Mesendoderm (in vitro differentiated cells): ENCODE measurements at regions not wholly inside any gene's neighbourhood (a gene's known extent, or its start where the extent isn't known, plus 50 kb on each side); places are given as distances from the start of the nearest gene placed in this dataset.

Source experiments
- DNase-seq: peaks from one replicate; pipeline ENCODE4 v3.0.0; 2013
- H2AK5ac ChIP-seq: 2 replicates; pipeline ENCODE4 v1.6.1; 2013; ENCODE audit warnings: low read length, inconsistent platforms
- H2BK120ac ChIP-seq: 2 replicates; pipeline ENCODE4 v1.6.1; 2013; ENCODE audit warnings: low read depth, mild to moderate bottlenecking, low read length, moderate library complexity, mixed read lengths
- H2BK15ac ChIP-seq: replicated peaks from 2 replicates; pipeline ENCODE4 v1.6.1; 2013; ENCODE audit warnings: low read depth, mild to moderate bottlenecking, moderate library complexity
- H2BK5ac ChIP-seq: 2 replicates; pipeline ENCODE4 v1.6.1; 2013; ENCODE audit warnings: low read length, inconsistent platforms
- H3K18ac ChIP-seq: 2 replicates; pipeline ENCODE4 v1.6.1; 2013; ENCODE audit warnings: mild to moderate bottlenecking, low read length, mixed read lengths
- H3K23ac ChIP-seq: one replicate; pipeline ENCODE4 v1.6.1; 2013; ENCODE audit warnings: low read length
- H3K27ac ChIP-seq: 2 replicates; pipeline ENCODE4 v1.5.1; 2013; ENCODE audit warnings: low read depth, mild to moderate bottlenecking, inconsistent platforms, low read length, moderate library complexity
- H3K27me3 ChIP-seq: 2 replicates; pipeline ENCODE4 v1.6.1; 2013; ENCODE audit warnings: low read length, control low read depth, mild to moderate bottlenecking, inconsistent platforms; ENCODE audit not compliant: insufficient read depth, poor library complexity
- H3K36me3 ChIP-seq: 2 replicates; pipeline ENCODE4 v1.6.1; 2013; ENCODE audit warnings: low read length, inconsistent platforms; ENCODE audit not compliant: control insufficient read depth, insufficient read depth
- H3K4ac ChIP-seq: one replicate; pipeline ENCODE4 v1.6.1; 2013; ENCODE audit warnings: low read depth, mild to moderate bottlenecking, low read length, moderate library complexity
- H3K4me1 ChIP-seq: 2 replicates; pipeline ENCODE4 v1.6.1; 2013; ENCODE audit warnings: low read depth, low read length, inconsistent platforms; ENCODE audit not compliant: control insufficient read depth
- H3K4me2 ChIP-seq: 2 replicates; pipeline ENCODE4 v1.6.1; 2013; ENCODE audit warnings: low read length
- H3K4me3 ChIP-seq: 2 replicates; pipeline ENCODE4 v1.5.1; 2013; ENCODE audit warnings: mild to moderate bottlenecking, low read length
- H3K56ac ChIP-seq: one replicate; pipeline ENCODE4 v1.6.1; 2013; ENCODE audit warnings: low read length
- H3K79me1 ChIP-seq: 2 replicates; pipeline ENCODE4 v1.6.1; 2013; ENCODE audit warnings: low read length, inconsistent platforms
- H3K79me2 ChIP-seq: 2 replicates; pipeline ENCODE4 v1.6.1; 2013; ENCODE audit warnings: mild to moderate bottlenecking, low read length; ENCODE audit not compliant: control insufficient read depth, insufficient read depth
- H3K9ac ChIP-seq: 2 replicates; pipeline ENCODE4 v1.6.1; 2013; ENCODE audit warnings: low read length, inconsistent platforms
- H4K5ac ChIP-seq: one replicate; pipeline ENCODE4 v1.6.1; 2013; ENCODE audit warnings: low read length
- H4K8ac ChIP-seq: one replicate; pipeline ENCODE4 v1.6.1; 2013; ENCODE audit warnings: low read depth, mild to moderate bottlenecking, control low read depth, low read length, moderate library complexity
- WGBS: extraction: QIAGEN DNeasy Blood & Tissue Kit; methylation state at CpG from one replicate; pipeline ENCODE4 v1.1.7; 2013; ENCODE audit warnings: low lambda C conversion rate, missing lambda C conversion rate; ENCODE audit not compliant: insufficient coverage; ENCODE audit errors: extremely low coverage; 5-methylcytosine and 5-hydroxymethylcytosine counted together

DNA sequence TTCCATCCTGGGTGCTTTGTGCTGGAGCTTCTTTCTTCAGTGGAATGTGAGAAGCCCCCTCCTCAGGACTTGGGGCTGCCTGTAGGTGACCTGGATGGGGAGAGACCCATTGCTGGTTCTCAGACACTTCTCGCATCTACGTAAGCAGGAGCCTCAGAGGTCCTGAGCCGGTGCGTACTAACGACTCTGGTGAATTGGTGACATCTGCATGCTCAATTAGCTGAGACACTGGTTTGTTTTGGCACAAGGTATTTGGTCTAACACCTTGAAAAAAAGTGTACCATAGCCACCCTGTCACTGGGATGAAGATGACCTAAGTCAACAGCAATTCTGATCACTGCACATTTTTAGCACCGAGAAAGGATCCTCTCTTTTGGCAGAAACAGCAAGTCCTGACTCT, 57.7 kb downstream of the LRRC30 start:
- no peaks in the 10 kb centered on the region for H3K27me3 ChIP-seq
- no peak overlapping the region for H3K4me3 ChIP-seq
- H3K36me3 ChIP-seq = no peaks in the 10 kb centered on the region
- no peaks in the 10 kb centered on the region for H3K79me1 ChIP-seq
- no peak overlapping the region for H3K9ac ChIP-seq
- no peak overlapping the region for H2BK15ac ChIP-seq
- no peak overlapping the region for H3K4ac ChIP-seq
- no peak overlapping the region for H3K4me2 ChIP-seq
- no peak for DNase-seq
- no peaks in the 10 kb centered on the region for H3K79me2 ChIP-seq
- H2AK5ac ChIP-seq = no peak overlapping the region
- no peak overlapping the region for H2BK5ac ChIP-seq
- no peak overlapping the region for H4K8ac ChIP-seq
- H3K56ac ChIP-seq = no peak overlapping the region
- no peaks in the 10 kb centered on the region for H3K4me1 ChIP-seq
- no peak overlapping the region for H3K23ac ChIP-seq
- no peak overlapping the region for H3K18ac ChIP-seq
- no peak overlapping the region for H3K27ac ChIP-seq
- H4K5ac ChIP-seq = no peak overlapping the region
- no peak overlapping the region for H2BK120ac ChIP-seq
- WGBS = no CpG with 5 or more reads among the region's 6 CpGs

- H3K36me3 ChIP-seq = no peaks in the 10 kb centered on the region
- H3K4me3 ChIP-seq = no peak overlapping the region
- no peak overlapping the region for H3K4ac ChIP-seq
- no CpG with 5 or more reads among the region's 3 CpGs for WGBS
- no peaks in the 10 kb centered on the region for H3K79me2 ChIP-seq
- no peaks in the 10 kb centered on the region for H3K79me1 ChIP-seq
- no peak overlapping the region for H3K27ac ChIP-seq
- no peak overlapping the region for H4K5ac ChIP-seq
- DNase-seq = no peak
- H4K8ac ChIP-seq = no peak overlapping the region
- H2AK5ac ChIP-seq = no peak overlapping the region
- no peaks in the 10 kb centered on the region for H3K4me1 ChIP-seq
- H3K23ac ChIP-seq = no peak overlapping the region
- no peak overlapping the region for H3K4me2 ChIP-seq
- H3K9ac ChIP-seq = no peak overlapping the region
- no peak overlapping the region for H2BK15ac ChIP-seq
- H2BK5ac ChIP-seq = no peak overlapping the region
- no peak overlapping the region for H2BK120ac ChIP-seq
- H3K27me3 ChIP-seq = no peaks in the 10 kb centered on the region
- H3K56ac ChIP-seq = no peak overlapping the region
- no peak overlapping the region for H3K18ac ChIP-seq
Observed at GRCh38 chr18:7290077-7290476, 59.2 kb downstream of the LRRC30 start.

- Histone ChIP-seq H3K4me2 (no peak overlapping the region), H2AK5ac (no peak overlapping the region)
- no CpG with 5 or more reads among the region's 3 CpGs for WGBS
Observed at GRCh38 chr18:7291046-7291445, 60.2 kb downstream of the LRRC30 start.

GRCh38 chr18:7298149-7298548, 67.3 kb downstream of the LRRC30 start:
- Histone ChIP-seq H3K27me3 (no peaks in the 10 kb centered on the region), H3K4ac (no peak overlapping the region), H3K4me2 (no peak overlapping the region), H4K5ac (no peak overlapping the region), H3K27ac (no peak overlapping the region), H3K18ac (no peak overlapping the region), H2AK5ac (no peak overlapping the region), H4K8ac (no peak overlapping the region), H2BK5ac (no peak overlapping the region), H3K9ac (no peak overlapping the region), H3K79me1 (no peaks in the 10 kb centered on the region), H3K36me3 (no peaks in the 10 kb centered on the region), H3K4me1 (no peaks in the 10 kb centered on the region), H3K56ac (no peak overlapping the region), H3K23ac (no peak overlapping the region), H2BK120ac (no peak overlapping the region), H3K4me3 (no peak overlapping the region), H2BK15ac (no peak overlapping the region), H3K79me2 (no peaks in the 10 kb centered on the region)
- no peak for DNase-seq

More at GRCh38 chr18:7291046-7291445, 60.2 kb downstream of the LRRC30 start:
- no peak overlapping the region for H3K27ac ChIP-seq
- no peak overlapping the region for H4K8ac ChIP-seq
- H2BK5ac ChIP-seq = no peak overlapping the region
- H3K36me3 ChIP-seq = no peaks in the 10 kb centered on the region
- H3K27me3 ChIP-seq = no peaks in the 10 kb centered on the region
- H3K9ac ChIP-seq = no peak overlapping the region
- H2BK120ac ChIP-seq = no peak overlapping the region
- no peak overlapping the region for H4K5ac ChIP-seq
- H3K79me2 ChIP-seq = no peaks in the 10 kb centered on the region
- H3K4ac ChIP-seq = no peak overlapping the region
- DNase-seq = no peak
- no peak overlapping the region for H2BK15ac ChIP-seq
- H3K4me3 ChIP-seq = no peak overlapping the region
- no peak overlapping the region for H3K56ac ChIP-seq
- no peak overlapping the region for H3K18ac ChIP-seq
- H3K4me1 ChIP-seq = no peaks in the 10 kb centered on the region
- no peaks in the 10 kb centered on the region for H3K79me1 ChIP-seq
- no peak overlapping the region for H3K23ac ChIP-seq

DNA sequence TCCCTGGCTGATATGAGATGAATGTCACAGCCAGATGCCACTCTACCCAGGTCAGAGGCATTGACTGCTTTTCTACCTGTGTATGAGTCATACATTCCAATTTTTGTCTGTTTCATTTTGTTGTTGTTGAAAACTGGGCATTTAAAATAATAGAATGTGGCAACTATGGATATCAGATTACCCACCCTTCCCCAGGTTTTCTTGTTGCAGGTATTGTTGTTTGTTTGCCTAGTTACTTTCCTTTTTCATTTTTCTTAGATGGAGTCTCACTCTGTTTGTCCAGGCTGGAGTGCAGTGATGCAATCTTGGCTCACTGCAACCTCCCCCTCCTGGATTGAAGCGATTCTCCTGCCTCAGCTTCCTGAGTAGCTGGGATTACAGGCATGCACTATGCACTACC, 70.2 kb downstream of the LRRC30 start:
- H4K8ac ChIP-seq = no peak overlapping the region
- H3K4me3 ChIP-seq = no peak overlapping the region
- no peak overlapping the region for H2BK5ac ChIP-seq
- no CpG with 5 or more reads among the region's 1 CpG for WGBS
- no peaks in the 10 kb centered on the region for H3K27me3 ChIP-seq
- H3K23ac ChIP-seq = no peak overlapping the region
- H2AK5ac ChIP-seq = no peak overlapping the region
- no peak overlapping the region for H2BK15ac ChIP-seq
- no peak overlapping the region for H2BK120ac ChIP-seq
- DNase-seq = no peak
- H3K79me1 ChIP-seq = no peaks in the 10 kb centered on the region
- H3K27ac ChIP-seq = no peak overlapping the region
- H3K36me3 ChIP-seq = no peaks in the 10 kb centered on the region
- no peaks in the 10 kb centered on the region for H3K4me1 ChIP-seq
- H3K18ac ChIP-seq = no peak overlapping the region
- no peak overlapping the region for H3K4me2 ChIP-seq
- no peak overlapping the region for H4K5ac ChIP-seq
- H3K79me2 ChIP-seq = no peaks in the 10 kb centered on the region
- no peak overlapping the region for H3K9ac ChIP-seq
- no peak overlapping the region for H3K4ac ChIP-seq
- H3K56ac ChIP-seq = no peak overlapping the region

DNA sequence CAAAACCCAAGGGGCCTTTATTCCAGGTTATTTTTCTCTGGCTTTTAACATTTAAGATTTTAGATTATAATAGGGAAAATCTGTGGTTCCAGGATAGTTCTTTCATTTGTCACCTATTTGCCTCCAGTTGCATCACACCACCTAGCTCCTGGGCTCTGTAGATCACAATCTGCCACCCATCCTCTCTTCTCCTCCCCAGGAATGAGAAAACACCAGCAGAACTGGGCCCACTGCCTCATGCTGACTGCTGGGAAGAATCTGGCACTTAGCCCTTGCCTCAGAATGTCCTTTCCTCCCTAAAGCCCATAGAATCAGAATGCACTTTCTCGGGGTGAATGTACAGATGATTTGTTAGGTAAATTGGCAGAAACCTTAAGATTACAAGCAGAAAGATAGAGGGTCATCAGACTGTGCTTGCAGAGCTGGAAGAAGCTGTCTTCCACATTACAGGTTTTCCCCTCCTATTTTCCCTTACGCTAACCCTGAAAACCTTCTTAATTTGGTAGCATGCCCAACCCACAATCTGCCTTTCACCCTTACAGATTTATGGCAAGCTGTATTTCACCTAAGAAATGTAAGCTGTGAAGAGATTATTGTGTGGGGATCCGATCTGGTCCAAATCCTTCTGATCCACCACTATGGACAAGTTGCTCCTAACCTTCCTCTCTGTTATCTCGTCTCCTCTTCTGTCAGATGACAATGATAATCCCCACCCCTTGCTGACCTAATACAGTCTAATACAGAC, 72.6 kb downstream of the LRRC30 start:
- no peak overlapping the region for H2BK15ac ChIP-seq
- H2AK5ac ChIP-seq = no peak overlapping the region
- H3K79me2 ChIP-seq = no peaks in the 10 kb centered on the region
- H3K27me3 ChIP-seq = no peaks in the 10 kb centered on the region
- no peak overlapping the region for H4K5ac ChIP-seq
- DNase-seq = peak; percentile 49
- H3K4me1 ChIP-seq = no peaks in the 10 kb centered on the region
- no peak overlapping the region for H3K9ac ChIP-seq
- WGBS = no CpG with 5 or more reads among the region's 4 CpGs
- H3K23ac ChIP-seq = no peak overlapping the region
- no peak overlapping the region for H3K56ac ChIP-seq
- no peak overlapping the region for H2BK120ac ChIP-seq
- H3K4ac ChIP-seq = no peak overlapping the region
- no peak overlapping the region for H2BK5ac ChIP-seq
- no peak overlapping the region for H3K4me2 ChIP-seq
- no peaks in the 10 kb centered on the region for H3K36me3 ChIP-seq
- no peak overlapping the region for H4K8ac ChIP-seq
- H3K27ac ChIP-seq = no peak overlapping the region
- no peak overlapping the region for H3K18ac ChIP-seq
- H3K79me1 ChIP-seq = no peaks in the 10 kb centered on the region
- H3K4me3 ChIP-seq = no peak overlapping the region
